MM.1S (cell line): ENCODE measurements at regions not wholly inside any gene's neighbourhood (a gene's known extent, or its start where the extent isn't known, plus 50 kb on each side); places are given as distances from the start of the nearest gene placed in this dataset.
"Not testable (repeated sequence)": the region's sequence is repeated elsewhere in the genome, so short reads cannot be mapped to it uniquely, and the experiment has no call there.

Source experiments
- DNase-seq: peaks from one replicate; pipeline ENCODE4 v3.0.0-alpha.2; 2015
- H2AFZ ChIP-seq: fragments of 300-600 bp; sonication (generic); 2 replicates; pipeline ENCODE4 v1.6.0; 2016; ENCODE audit warnings: antibody characterized with exemption, low read length
- H3F3A ChIP-seq: fragments of 300-600 bp; sonication (generic); 2 replicates; pipeline ENCODE4 v1.6.1; 2016; ENCODE audit warnings: mild to moderate bottlenecking, antibody characterized with exemption, low read length, moderate library complexity, mixed read lengths; ENCODE audit not compliant: insufficient read depth
- H3K27ac ChIP-seq: fragments of 300-600 bp; sonication (generic); 2 replicates; pipeline ENCODE4 v1.5.1; 2016; ENCODE audit warnings: mild to moderate bottlenecking, low read length
- H3K27me3 ChIP-seq: fragments of 300-600 bp; sonication (generic); replicated peaks from 2 replicates; pipeline ENCODE4 v1.6.0; 2016; ENCODE audit warnings: low read length; ENCODE audit not compliant: insufficient read depth
- H3K36me3 ChIP-seq: fragments of 300-600 bp; sonication (generic); replicated peaks from 2 replicates; pipeline ENCODE4 v1.6.1; 2016; ENCODE audit warnings: mild to moderate bottlenecking, low read length, mixed read lengths; ENCODE audit not compliant: insufficient read depth
- H3K4me1 ChIP-seq: fragments of 300-600 bp; sonication (generic); 2 replicates; pipeline ENCODE4 v1.6.1; 2016; ENCODE audit warnings: low read length, mixed read lengths
- H3K4me2 ChIP-seq: fragments of 300-600 bp; sonication (generic); 2 replicates; pipeline ENCODE4 v1.6.0; 2016; ENCODE audit warnings: low read depth, low read length
- H3K4me3 ChIP-seq: fragments of 300-600 bp; sonication (generic); 2 replicates; pipeline ENCODE4 v1.5.1; 2016; ENCODE audit warnings: low read length, mixed read lengths
- H3K79me2 ChIP-seq: fragments of 300-600 bp; sonication (generic); 2 replicates; pipeline ENCODE4 v1.6.1; 2016; ENCODE audit warnings: mixed run types, low read length, mixed read lengths
- H3K9ac ChIP-seq: fragments of 300-600 bp; sonication (generic); 2 replicates; pipeline ENCODE4 v1.6.1; 2016; ENCODE audit warnings: low read length, mixed read lengths
- H3K9me2 ChIP-seq: fragments of 300-600 bp; sonication (generic); replicated peaks from 2 replicates; pipeline ENCODE4 v1.6.1; 2016; ENCODE audit warnings: mild to moderate bottlenecking, low read length, mixed read lengths; ENCODE audit not compliant: insufficient read depth
- H3K9me3 ChIP-seq: fragments of 300-600 bp; sonication (generic); replicated peaks from 2 replicates; pipeline ENCODE4 v1.6.1; 2016; ENCODE audit warnings: mild to moderate bottlenecking, low read length, mixed read lengths; ENCODE audit not compliant: insufficient read depth
- H4K20me1 ChIP-seq: fragments of 300-600 bp; sonication (generic); 2 replicates; pipeline ENCODE4 v1.6.1; 2016; ENCODE audit warnings: mild to moderate bottlenecking, low read length, moderate library complexity, mixed read lengths; ENCODE audit not compliant: insufficient read depth
- EZH2 ChIP-seq: fragments of 300-600 bp; sonication (generic); optimal IDR thresholded peaks from 2 replicates; pipeline ENCODE3; 2017; ENCODE audit warnings: low read depth, mild to moderate bottlenecking, antibody characterized with exemption, low read length, mixed read lengths
- EZH2phosphoT487 ChIP-seq: fragments of 300-600 bp; sonication (generic); IDR thresholded peaks from 2 replicates; pipeline ENCODE4 v1.6.1; 2018; ENCODE audit warnings: antibody characterized with exemption, low read length
- TF ChIP-seq, protein P1 (sequence below): fragments of 300-600 bp; sonication (generic); IDR thresholded peaks from 2 replicates; pipeline ENCODE4 v1.5.1; 2016; ENCODE audit warnings: antibody characterized with exemption, low read length, mixed read lengths

DNA sequence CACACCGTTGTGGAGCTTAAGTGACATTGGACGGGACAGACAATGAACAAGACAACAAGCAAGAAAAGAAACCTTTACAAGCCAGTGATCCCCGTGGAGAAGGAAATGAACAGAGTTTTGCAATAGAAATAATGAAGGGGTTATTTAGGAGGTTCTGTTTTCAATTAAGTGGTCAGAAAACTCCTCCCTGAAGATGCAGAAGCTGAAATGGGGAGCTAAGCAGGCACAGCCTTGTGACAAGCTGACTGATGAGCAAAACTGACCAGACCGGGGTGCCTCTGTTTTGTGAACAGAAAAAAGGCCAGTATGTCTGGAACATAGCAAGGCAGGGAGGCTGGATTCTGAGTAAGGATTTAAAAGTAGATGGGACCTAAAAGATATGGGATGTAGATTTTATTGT lies 299.8 kb upstream of the POM121L12 start:
- H4K20me1 ChIP-seq, result no peaks in the 10 kb centered on the region
- no peak overlapping the region for H3K4me2 ChIP-seq
- no peaks in the 10 kb centered on the region for H3K27me3 ChIP-seq
- H3K9me2 ChIP-seq, result no peaks in the 10 kb centered on the region
- H3K9me3 ChIP-seq, result no peaks in the 10 kb centered on the region
- H3F3A ChIP-seq, result no peaks in the 10 kb centered on the region
- no peaks in the 10 kb centered on the region for H3K36me3 ChIP-seq
- DNase-seq, result no peak
- H3K79me2 ChIP-seq, result no peaks in the 10 kb centered on the region
- H3K4me3 ChIP-seq, result no peak overlapping the region
- H3K9ac ChIP-seq, result no peak overlapping the region
- no peak overlapping the region for H3K27ac ChIP-seq
- no peaks in the 10 kb centered on the region for H3K4me1 ChIP-seq
- H2AFZ ChIP-seq, result no peak overlapping the region
- TF ChIP-seq EZH2, result no peak
- TF ChIP-seq, protein P1, sequence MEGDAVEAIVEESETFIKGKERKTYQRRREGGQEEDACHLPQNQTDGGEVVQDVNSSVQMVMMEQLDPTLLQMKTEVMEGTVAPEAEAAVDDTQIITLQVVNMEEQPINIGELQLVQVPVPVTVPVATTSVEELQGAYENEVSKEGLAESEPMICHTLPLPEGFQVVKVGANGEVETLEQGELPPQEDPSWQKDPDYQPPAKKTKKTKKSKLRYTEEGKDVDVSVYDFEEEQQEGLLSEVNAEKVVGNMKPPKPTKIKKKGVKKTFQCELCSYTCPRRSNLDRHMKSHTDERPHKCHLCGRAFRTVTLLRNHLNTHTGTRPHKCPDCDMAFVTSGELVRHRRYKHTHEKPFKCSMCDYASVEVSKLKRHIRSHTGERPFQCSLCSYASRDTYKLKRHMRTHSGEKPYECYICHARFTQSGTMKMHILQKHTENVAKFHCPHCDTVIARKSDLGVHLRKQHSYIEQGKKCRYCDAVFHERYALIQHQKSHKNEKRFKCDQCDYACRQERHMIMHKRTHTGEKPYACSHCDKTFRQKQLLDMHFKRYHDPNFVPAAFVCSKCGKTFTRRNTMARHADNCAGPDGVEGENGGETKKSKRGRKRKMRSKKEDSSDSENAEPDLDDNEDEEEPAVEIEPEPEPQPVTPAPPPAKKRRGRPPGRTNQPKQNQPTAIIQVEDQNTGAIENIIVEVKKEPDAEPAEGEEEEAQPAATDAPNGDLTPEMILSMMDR, result no peak
- no peak for TF ChIP-seq EZH2phosphoT487

DNA sequence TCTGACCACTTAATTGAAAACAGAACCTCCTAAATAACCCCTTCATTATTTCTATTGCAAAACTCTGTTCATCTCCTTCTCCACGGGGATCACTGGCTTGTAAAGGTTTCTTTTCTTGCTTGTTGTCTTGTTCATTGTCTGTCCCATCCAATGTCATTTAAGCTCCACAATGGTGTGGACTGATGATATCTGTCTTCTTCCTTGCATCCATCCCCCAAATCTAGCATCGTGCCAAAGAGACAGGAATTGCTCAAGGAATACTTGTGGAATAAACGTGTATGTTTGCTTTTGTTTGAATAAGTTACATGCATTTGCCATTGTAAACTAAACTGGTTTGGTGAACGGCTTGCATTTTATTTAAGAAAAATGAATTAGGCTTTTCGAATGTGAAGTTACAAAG lies 306.8 kb upstream of the POM121L12 start:
- not testable (repeated sequence) for H3K27me3 ChIP-seq, H2AFZ ChIP-seq, DNase-seq, H3K9ac ChIP-seq, H3K9me3 ChIP-seq, H4K20me1 ChIP-seq, H3K4me2 ChIP-seq, H3K79me2 ChIP-seq, H3K27ac ChIP-seq, H3K4me1 ChIP-seq, H3K36me3 ChIP-seq, H3K9me2 ChIP-seq, H3K4me3 ChIP-seq, H3F3A ChIP-seq

DNA sequence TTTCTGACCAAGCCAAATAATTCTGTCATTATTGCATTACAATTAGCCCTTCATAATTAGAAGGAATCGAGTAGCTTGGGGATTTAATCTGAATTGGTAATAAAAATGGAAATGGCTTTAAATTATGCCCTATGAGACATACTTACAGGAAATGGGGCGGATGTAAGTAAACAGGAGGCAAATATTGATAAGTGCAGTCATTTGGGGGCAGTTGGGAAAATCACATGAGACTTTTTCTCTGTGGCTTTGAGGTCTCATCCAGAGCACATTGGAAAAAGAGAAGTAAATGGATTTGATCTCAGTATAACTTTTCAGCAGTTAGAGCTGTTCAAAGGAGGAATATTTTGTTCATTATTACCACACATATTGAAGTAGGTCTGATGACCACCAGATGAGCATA lies 307.8 kb upstream of the POM121L12 start:
- TF ChIP-seq EZH2 (no peak), EZH2phosphoT487 (no peak)
- TF ChIP-seq, protein P1, result no peak
- H3K9me2 ChIP-seq, result no peaks in the 10 kb centered on the region
- H2AFZ ChIP-seq, result no peak overlapping the region
- H3K4me1 ChIP-seq, result peaks cover 8% of the 10 kb centered on the region; the same call in 1 of the 2 replicates
- H3K9me3 ChIP-seq, result no peaks in the 10 kb centered on the region
- no peaks in the 10 kb centered on the region for H3K27me3 ChIP-seq
- no peak overlapping the region for H3K9ac ChIP-seq
- H3K4me3 ChIP-seq, result no peak overlapping the region
- H3K27ac ChIP-seq, result no peak overlapping the region
- no peak for DNase-seq
- no peaks in the 10 kb centered on the region for H3K79me2 ChIP-seq
- H3K4me2 ChIP-seq, result no peak overlapping the region
- no peaks in the 10 kb centered on the region for H3F3A ChIP-seq
- H3K36me3 ChIP-seq, result no peaks in the 10 kb centered on the region
- H4K20me1 ChIP-seq, result no peaks in the 10 kb centered on the region

DNA sequence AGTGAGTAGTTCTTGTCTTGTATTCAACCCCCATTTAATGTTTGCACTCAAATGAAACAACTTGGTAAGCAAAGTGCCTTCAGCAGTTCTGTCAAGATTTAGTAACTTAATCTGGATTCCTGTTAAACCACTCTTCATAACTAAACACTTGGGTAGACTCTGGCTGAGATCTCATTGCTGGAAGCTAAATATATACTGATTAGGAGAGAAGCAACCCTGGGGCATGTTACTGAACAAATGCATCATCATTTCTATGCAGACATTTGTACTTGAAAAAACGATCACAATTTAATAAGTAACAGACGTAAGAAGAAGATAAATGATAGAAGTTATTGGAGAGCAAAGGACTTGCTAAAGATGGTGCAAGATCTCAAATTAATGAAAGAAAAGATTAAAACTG lies 308.4 kb upstream of the POM121L12 start:
- H3K4me3 ChIP-seq, result no peak overlapping the region
- no peaks in the 10 kb centered on the region for H4K20me1 ChIP-seq
- no peak overlapping the region for H2AFZ ChIP-seq
- no peak overlapping the region for H3K9ac ChIP-seq
- TF ChIP-seq, protein P1, result no peak
- TF ChIP-seq EZH2phosphoT487 (no peak), EZH2 (no peak)
- H3F3A ChIP-seq, result no peaks in the 10 kb centered on the region
- H3K79me2 ChIP-seq, result no peaks in the 10 kb centered on the region
- no peaks in the 10 kb centered on the region for H3K9me2 ChIP-seq
- H3K36me3 ChIP-seq, result no peaks in the 10 kb centered on the region
- DNase-seq, result no peak
- H3K27ac ChIP-seq, result no peak overlapping the region
- no peaks in the 10 kb centered on the region for H3K9me3 ChIP-seq
- no peaks in the 10 kb centered on the region for H3K27me3 ChIP-seq
- H3K4me2 ChIP-seq, result no peak overlapping the region
- peaks cover 8% of the 10 kb centered on the region; the same call in 1 of the 2 replicates for H3K4me1 ChIP-seq
